SU-DHL-6 (cell line): ENCODE measurements at regions not wholly inside any gene's neighbourhood (a gene's known extent, or its start where the extent isn't known, plus 50 kb on each side); places are given as distances from the start of the nearest gene placed in this dataset.

Experiments used
- CTCF ChIP-seq: fragments of 200-600 bp; sonication (generic); IDR thresholded peaks from one replicate; pipeline ENCODE4 v1.5.1; 2017; ENCODE audit warnings: antibody characterized with exemption, mild to moderate bottlenecking, low read length, moderate library complexity; ENCODE audit not compliant: insufficient read depth, poor library complexity, severe bottlenecking
- EZH2phosphoT487 ChIP-seq: fragments of 200-600 bp; sonication (generic), shearing (Covaris generic); conservative IDR thresholded peaks from 2 replicates; pipeline ENCODE4 v1.6.1; 2018; ENCODE audit warnings: mild to moderate bottlenecking, antibody characterized with exemption, low read length, moderate library complexity, mixed read lengths

GRCh38 chr11:24093375-24093774, 403.5 kb upstream of the LUZP2 start:
- TF ChIP-seq CTCF: no peak
- no peak for TF ChIP-seq EZH2phosphoT487
